Activated CD8-positive, alpha-beta memory T cell treated with anti-CD3 and anti-CD28 coated beads for 36 hours (primary cell): ENCODE measurements at regions not wholly inside any gene's neighbourhood (a gene's known extent, or its start where the extent isn't known, plus 50 kb on each side); places are given as distances from the start of the nearest gene placed in this dataset.
"Not testable (repeated sequence)": the region's sequence is repeated elsewhere in the genome, so short reads cannot be mapped to it uniquely, and the experiment has no call there.

Experiments used
- CTCF ChIA-PET: fragments of 350-600 bp; sonication (Branson Sonifier 250); formaldehyde crosslinking; loops from one replicate; lab custom pipeline; 2021; ENCODE audit warnings: antibody characterized with exemption; lab: Charles Lee
- POLR2A ChIA-PET: fragments of 350-600 bp; sonication (Branson Sonifier 250); formaldehyde crosslinking; loops from one replicate; lab custom pipeline; 2021; ENCODE audit warnings: antibody characterized with exemption; lab: Charles Lee

DNA sequence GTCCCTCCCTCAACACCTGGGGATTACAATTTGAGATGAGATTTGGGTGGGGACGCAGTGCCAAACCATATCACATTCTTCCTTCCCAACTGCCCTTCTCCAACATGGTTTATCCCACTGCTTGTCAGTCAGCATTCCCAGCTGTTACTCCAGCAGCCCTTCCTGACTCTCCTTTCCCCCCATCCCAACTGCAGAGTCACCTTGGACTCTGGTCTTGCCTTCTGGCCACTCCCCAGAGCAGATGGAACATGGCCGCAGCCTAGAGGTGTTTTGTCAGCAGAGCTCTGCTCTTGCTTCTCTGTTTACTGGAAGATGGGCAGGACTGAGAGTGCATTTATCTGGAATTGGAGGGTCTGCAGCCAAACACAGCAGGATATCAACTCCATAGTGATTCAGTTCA is 51.2 kb upstream of the MEX3C start:
- POLR2A ChIA-PET: no interaction called here
- CTCF ChIA-PET: no interaction called here

- CTCF ChIA-PET: no interaction called here
- POLR2A ChIA-PET: no interaction called here
Measured at GRCh38 chr18:51250006-51250405, 52.5 kb upstream of the MEX3C start.

- CTCF ChIA-PET: interaction anchor here (0.6 kb wide), 1 partner anchor 143 kb away, joined by 3 read pairs; no protein-coding TSS in a partner anchor
Measured at GRCh38 chr18:51250458-51251024, 53.1 kb upstream of the MEX3C start.

GRCh38 chr18:51251625-51252024 is 54.1 kb upstream of the MEX3C start:
- CTCF ChIA-PET: no interaction called here
- POLR2A ChIA-PET: no interaction called here

More at GRCh38 chr18:51250458-51251024, 53.1 kb upstream of the MEX3C start:
- POLR2A ChIA-PET: no interaction called here

DNA sequence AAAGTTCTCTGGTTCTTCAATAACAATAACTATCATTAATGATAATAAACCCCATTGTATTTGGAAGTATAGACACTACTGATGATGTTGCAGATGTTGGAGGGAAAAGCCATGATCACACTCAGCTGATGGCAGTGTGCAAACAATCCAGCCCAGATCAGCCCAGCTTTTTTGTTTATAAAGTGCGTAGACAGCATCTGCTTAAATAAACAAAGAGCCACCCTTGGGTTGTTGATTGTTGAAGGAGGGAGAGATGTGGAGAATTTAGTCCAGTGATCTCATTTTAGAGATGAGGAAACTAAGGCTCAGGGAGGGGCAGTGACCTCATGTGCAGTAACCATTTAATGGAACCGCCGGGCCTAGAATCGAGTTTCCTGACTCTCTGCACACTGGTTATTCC is 56.0 kb upstream of the MEX3C start:
- CTCF ChIA-PET: no interaction called here

DNA sequence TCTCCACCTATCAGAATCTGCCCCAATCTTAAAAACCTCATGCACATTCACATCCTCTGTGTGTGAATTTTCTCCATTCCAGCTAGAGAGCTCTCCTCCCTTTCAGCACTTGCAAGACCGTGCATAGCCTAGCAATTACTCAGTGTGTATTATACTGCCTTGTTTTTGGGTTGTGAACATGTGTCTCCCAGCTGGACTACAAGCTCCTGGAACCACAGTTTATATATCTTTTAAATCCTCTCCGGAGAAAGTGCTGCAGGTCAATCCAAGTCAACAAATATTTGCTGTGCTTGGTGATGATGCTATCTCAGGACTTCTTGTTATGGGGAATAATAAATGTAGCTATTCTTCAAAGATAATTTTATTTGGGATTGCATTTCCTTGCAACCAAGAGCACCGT is 58.2 kb upstream of the MEX3C start:
- CTCF ChIA-PET: interaction anchor here (0.8 kb wide), 1 partner anchor 77 kb away, joined by 3 read pairs; no protein-coding TSS in a partner anchor
- POLR2A ChIA-PET: no interaction called here

More for the DNA sequence above, 56.0 kb upstream of the MEX3C start:
- POLR2A ChIA-PET: no interaction called here

GRCh38 chr18:51257150-51257549 is 59.7 kb upstream of the MEX3C start:
- ChIA-PET CTCF (no interaction called here), POLR2A (no interaction called here)

DNA sequence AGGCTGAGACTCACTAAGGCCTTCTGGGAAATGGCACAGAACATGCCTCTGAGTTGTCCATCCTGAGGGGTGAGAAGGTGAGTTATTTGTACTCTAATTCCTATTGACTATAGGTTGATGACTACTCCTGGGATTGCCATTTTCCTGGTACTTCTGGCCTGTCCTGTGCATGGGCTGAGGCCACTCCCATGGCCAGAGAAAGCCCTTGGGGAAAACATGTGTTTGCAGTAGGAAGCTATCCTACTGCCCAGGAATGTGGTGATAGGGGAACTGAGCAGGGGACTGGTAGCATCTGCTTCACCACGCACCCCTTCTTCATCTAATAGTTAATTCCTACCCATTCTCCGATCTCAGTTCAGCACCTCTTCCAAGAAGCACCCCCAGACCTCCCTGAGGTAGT is 62.6 kb upstream of the MEX3C start:
- CTCF ChIA-PET: no interaction called here
- POLR2A ChIA-PET: no interaction called here

GRCh38 chr18:51266077-51266476 is 68.6 kb upstream of the MEX3C start:
- CTCF ChIA-PET, POLR2A ChIA-PET: not testable (repeated sequence)

- CTCF ChIA-PET: interaction anchor here (0.6 kb wide), 1 partner anchor 230 kb away, joined by 3 read pairs; no protein-coding TSS in a partner anchor
- POLR2A ChIA-PET: no interaction called here
Measured at GRCh38 chr18:51266773-51267172, 69.3 kb upstream of the MEX3C start.

- POLR2A ChIA-PET: no interaction called here
- CTCF ChIA-PET: no interaction called here
Measured at GRCh38 chr18:51273437-51273836, 76.0 kb upstream of the MEX3C start.

DNA sequence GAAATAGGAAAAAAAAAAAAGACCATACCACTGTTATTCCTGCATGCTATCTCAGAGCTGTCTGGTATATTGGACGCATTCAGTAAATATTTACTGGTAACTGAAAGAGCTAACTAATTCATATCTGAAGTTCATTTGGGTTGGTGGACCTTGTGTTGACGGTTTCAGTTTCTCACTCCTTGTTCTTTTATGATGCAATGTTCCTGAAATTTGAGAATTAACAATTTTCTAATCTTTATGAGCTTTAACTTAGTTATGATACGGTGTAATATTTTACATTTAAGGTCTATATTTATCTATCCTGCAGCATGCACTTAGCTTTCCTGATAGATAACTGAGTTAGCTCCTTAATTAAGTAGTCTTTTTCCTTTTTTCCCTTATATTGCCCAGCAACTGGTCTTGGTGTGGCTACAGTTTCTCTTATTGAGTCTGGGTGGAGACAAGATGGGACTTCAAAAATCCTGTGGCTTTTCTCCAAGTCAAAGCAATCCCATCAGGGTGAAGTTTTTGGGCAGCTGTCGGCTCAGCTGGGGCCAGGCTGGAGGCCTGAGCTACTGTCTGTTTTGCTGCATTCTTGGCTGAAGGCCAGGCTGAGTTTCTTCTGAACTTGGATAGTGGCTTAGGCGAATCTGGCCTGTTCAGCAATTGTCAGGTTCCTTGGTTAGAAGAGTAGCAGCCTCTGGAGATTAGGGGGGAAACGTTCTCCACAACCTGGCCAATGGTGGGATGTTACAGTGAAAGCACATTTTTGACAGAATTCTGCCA is 78.4 kb upstream of the MEX3C start:
- POLR2A ChIA-PET: no interaction called here
- CTCF ChIA-PET: no interaction called here

- CTCF ChIA-PET: interaction anchor here (0.7 to 1.8 kb wide), 2 partner anchors 19 to 227 kb away, joined by 3 to 6 read pairs; no protein-coding TSS in a partner anchor
- POLR2A ChIA-PET: no interaction called here
Measured at GRCh38 chr18:51278045-51278649, 80.7 kb upstream of the MEX3C start.

- ChIA-PET CTCF (interaction anchor here (1.8 kb wide), 1 partner anchor 17 kb away, joined by 6 read pairs; no protein-coding TSS in a partner anchor), POLR2A (no interaction called here)
Measured at GRCh38 chr18:51279367-51279984, 82.0 kb upstream of the MEX3C start.

DNA sequence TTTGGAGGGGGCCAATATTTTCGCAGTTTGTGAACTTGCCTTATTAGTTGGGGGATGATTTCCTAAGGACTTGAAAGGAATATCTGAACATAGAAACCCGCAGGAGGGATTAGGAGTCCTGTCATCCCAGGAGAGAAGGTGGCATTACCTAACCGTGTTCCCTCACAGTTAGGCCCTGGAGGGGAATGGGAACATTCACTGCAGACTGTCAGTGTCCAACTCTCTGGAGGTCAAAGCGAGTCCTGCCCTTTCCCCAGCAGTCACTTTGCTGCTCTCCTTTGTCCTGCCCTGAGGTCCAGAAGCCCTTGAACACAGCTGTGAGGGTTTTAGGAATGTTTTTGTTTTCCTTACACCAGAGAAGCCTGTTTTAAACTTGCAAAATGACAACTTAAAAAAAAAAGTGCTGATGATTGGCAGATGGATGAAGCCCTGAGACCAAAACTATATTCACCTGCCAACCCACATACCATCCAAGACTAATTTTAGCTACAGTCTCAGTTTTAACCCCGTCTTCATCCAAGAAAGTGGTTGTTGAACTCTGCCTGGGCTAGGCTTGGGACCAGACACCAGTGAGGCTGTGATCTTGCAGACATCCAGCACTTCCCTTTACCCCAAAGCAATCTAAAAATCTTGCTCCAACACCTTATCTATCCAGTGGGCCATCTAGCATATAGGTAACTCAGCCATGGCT is 90.5 kb upstream of the MEX3C start:
- CTCF ChIA-PET: no interaction called here

GRCh38 chr18:51288582-51288981 is 91.1 kb upstream of the MEX3C start:
- ChIA-PET CTCF (no interaction called here), POLR2A (no interaction called here)

More for the DNA sequence above, 90.5 kb upstream of the MEX3C start:
- POLR2A ChIA-PET: no interaction called here

DNA sequence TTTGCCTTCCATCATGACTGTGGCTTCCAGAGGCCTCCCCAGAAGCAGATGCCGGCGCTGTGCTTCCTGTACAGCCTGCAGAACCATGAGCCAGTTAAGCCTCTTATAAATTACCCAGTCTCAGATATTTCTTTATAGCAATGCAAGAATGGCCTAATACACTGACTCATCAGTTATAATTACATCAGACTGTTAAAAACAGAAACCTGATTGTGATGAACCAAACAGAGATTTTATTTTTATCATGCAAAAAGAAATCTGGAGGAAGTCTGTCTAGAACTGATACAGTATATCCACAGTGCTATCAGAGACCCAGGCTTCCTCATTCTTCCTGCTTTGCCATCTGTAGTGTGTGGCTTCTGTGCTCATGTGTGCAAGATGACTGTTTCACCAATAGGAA is 93.4 kb upstream of the MEX3C start:
- POLR2A ChIA-PET: no interaction called here

DNA sequence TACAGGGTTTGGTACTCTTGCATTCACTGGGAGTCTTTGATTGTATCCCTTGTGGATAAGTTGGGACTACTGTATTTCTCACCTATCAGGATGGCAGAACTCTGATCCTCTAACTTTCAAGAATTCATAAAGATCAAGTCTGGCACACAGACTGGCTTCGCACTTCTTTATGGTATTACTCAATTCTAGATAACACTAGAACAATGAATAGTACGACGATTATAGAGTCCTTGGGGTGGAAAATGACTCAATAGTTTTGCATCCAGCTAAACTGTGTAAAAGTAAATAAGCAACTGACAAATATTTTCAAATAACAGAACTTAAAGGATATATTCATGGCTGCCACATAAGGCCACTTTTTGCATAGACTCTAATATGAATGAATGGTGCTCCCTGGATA is 103.4 kb upstream of the MEX3C start:
- ChIA-PET CTCF (no interaction called here), POLR2A (no interaction called here)

More for the DNA sequence above, 93.4 kb upstream of the MEX3C start:
- CTCF ChIA-PET: no interaction called here

- POLR2A ChIA-PET: no interaction called here
- CTCF ChIA-PET: no interaction called here
Measured at GRCh38 chr18:51301376-51301775, 103.9 kb upstream of the MEX3C start.

DNA sequence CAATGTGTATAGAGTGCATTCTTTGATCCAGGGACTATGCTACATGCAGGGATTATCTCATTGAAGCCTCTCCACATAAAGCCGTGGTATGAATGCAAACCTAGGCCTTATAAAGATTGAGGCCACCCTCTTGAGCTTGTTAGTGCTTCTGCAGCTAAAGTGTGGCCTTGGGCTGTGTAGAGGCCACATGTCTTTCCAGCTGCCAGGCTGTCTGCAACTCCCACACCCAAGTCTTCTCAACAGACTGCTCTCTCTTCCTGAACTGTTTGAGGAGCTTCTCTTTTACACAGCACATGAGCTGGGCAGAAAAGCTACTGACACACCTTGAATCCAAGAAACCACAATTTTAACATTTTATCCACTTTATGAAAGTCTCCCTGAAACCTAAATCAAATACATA is 119.2 kb upstream of the MEX3C start:
- ChIA-PET POLR2A (no interaction called here), CTCF (no interaction called here)
